ENCODE measurements at regions not wholly inside any gene's neighbourhood (a gene's known extent, or its start where the extent isn't known, plus 50 kb on each side); places are given as distances from the start of the nearest gene placed in this dataset.

GRCh38 chr14:29150659-29151058 is 384.1 kb downstream of the FOXG1 start:
- DNase-seq (no peak), ATAC-seq (no peak)
- intact Hi-C loops (cut with DNase I), result no loop called here
- no peaks in the 10 kb centered on the region for H3K36me3 ChIP-seq
- H3K27ac ChIP-seq, result no peak overlapping the region
- no peaks in the 10 kb centered on the region for H3K27me3 ChIP-seq
- no peak overlapping the region for H3K4me3 ChIP-seq
- H3K9me3 ChIP-seq, result no peaks in the 10 kb centered on the region
- no peak for TF ChIP-seq CTCF (IDR thresholded peaks at IDR 0.05)
- H3K4me1 ChIP-seq, result no peaks in the 10 kb centered on the region

DNA sequence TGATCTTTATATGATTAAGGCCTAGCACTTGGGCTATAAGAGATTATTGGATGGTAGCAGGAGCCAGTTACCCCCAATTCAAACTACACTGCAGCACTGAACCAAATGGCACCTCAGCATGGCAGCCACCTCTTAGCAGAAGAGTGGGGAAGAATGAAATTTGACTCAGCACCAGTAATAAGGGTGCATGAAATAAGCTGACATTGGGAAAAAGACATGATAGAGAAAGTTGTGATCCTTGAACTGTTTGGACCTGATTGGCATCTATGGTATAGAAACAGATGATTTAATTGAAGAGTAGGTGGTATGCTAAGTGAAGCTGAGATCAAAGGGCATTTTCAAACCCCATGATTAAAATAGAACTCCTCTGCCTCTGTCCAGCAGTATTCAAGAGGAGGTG is 389.5 kb downstream of the FOXG1 start:
- Histone ChIP-seq H3K4me1 (no peaks in the 10 kb centered on the region), H3K27ac (no peak overlapping the region), H3K27me3 (no peaks in the 10 kb centered on the region), H3K4me3 (no peak overlapping the region), H3K36me3 (no peaks in the 10 kb centered on the region), H3K9me3 (no peaks in the 10 kb centered on the region)
- no peak for DNase-seq
- intact Hi-C loops (cut with DNase I), result no loop called here
- no peak for ATAC-seq
- no peak for TF ChIP-seq CTCF (IDR thresholded peaks at IDR 0.05)

DNA sequence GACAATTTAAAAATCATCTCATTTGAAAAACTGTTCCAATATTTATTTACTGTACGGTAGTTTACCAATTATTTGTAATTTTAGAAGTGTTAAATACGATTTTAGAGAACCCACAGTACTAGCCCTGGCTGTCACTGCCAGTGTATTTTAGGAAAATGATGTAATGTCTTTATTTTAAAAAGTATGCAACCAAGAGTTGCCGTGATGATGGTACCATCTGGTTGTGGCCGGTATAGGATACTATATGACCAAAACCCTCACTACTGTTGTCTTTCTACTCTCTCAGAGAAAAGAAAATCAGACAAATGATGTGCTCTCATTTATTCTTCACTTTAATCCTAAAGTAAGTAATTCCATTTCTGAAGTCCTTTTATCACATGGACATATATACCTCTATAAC is 395.0 kb downstream of the FOXG1 start:
- DNase-seq, result no peak
- H3K4me1 ChIP-seq, result no peaks in the 10 kb centered on the region
- H3K9me3 ChIP-seq, result no peaks in the 10 kb centered on the region
- no peak for TF ChIP-seq CTCF (IDR thresholded peaks at IDR 0.05)
- no peak for ATAC-seq
- no peaks in the 10 kb centered on the region for H3K36me3 ChIP-seq
- no peaks in the 10 kb centered on the region for H3K27me3 ChIP-seq
- no peak overlapping the region for H3K4me3 ChIP-seq
- intact Hi-C loops (cut with DNase I), result no loop called here
- H3K27ac ChIP-seq, result no peak overlapping the region

- H3K27ac ChIP-seq, result no peak overlapping the region
- H3K27me3 ChIP-seq, result no peaks in the 10 kb centered on the region
- no peaks in the 10 kb centered on the region for H3K36me3 ChIP-seq
- no peak for DNase-seq
- no peak for ATAC-seq
- no peaks in the 10 kb centered on the region for H3K9me3 ChIP-seq
- intact Hi-C loops (cut with DNase I), result no loop called here
- H3K4me1 ChIP-seq, result no peaks in the 10 kb centered on the region
- no peak overlapping the region for H3K4me3 ChIP-seq
- no peak for TF ChIP-seq CTCF (IDR thresholded peaks at IDR 0.05)
Observed at GRCh38 chr14:29163109-29163508, 396.5 kb downstream of the FOXG1 start.

DNA sequence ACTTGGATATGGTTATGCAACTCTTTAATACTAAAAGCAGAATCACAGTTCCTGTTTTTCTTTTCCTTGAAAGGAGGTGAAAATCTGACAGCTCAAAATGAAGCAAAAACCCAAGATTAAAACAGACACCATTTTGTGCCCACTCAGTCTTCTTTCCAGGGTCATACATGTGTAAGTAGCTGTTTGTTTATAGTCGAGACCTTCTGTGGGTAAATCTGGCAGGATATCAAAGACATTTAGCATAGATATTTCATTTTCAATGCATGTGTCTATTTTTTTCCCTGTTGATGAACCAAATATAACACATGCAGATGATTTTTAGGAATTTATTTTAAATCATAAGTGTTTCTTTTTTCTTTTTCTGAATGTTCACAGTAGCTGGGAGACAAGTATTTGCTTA is 398.8 kb downstream of the FOXG1 start:
- no peaks in the 10 kb centered on the region for H3K4me1 ChIP-seq
- DNase-seq (no peak), ATAC-seq (no peak)
- intact Hi-C loops (cut with DNase I), result no loop called here
- no peaks in the 10 kb centered on the region for H3K36me3 ChIP-seq
- H3K9me3 ChIP-seq, result no peaks in the 10 kb centered on the region
- H3K27me3 ChIP-seq, result no peaks in the 10 kb centered on the region
- no peak overlapping the region for H3K27ac ChIP-seq
- TF ChIP-seq CTCF (IDR thresholded peaks at IDR 0.05), result no peak
- no peak overlapping the region for H3K4me3 ChIP-seq

All from left lung (tissue), 4 donors.